PFSK-1 (cell line): ENCODE measurements at regions not wholly inside any gene's neighbourhood (a gene's known extent, or its start where the extent isn't known, plus 50 kb on each side); places are given as distances from the start of the nearest gene placed in this dataset.

ENCODE experiments used
- FOXP2 ChIP-seq: optimal IDR thresholded peaks from 2 replicates; pipeline ENCODE3; 2011; ENCODE audit warnings: borderline replicate concordance, control low read depth, inconsistent platforms; ENCODE audit not compliant: insufficient read depth; ENCODE audit errors: extremely low read length, extremely low read depth
- POLR2AphosphoS5 ChIP-seq: IDR thresholded peaks from 2 replicates; pipeline ENCODE4 v1.6.1; 2012; ENCODE audit warnings: low read depth, mild to moderate bottlenecking, control low read depth, low read length, moderate library complexity
- REST ChIP-seq, 2 experiments: IDR thresholded peaks; 2 replicates each; pipeline versions ENCODE4 v1.6.1 to v1.8.0; 2011 to 2012; ENCODE audit warnings: low read depth in 2 of 2, low read length in 2 of 2, control low read depth in 1 of 2, inconsistent platforms in 1 of 2, mild to moderate bottlenecking in 1 of 2, moderate library complexity in 1 of 2; ENCODE audit not compliant: insufficient read depth in 1 of 2
- SIN3A ChIP-seq: IDR thresholded peaks from 2 replicates; pipeline ENCODE4 v1.6.1; 2012; ENCODE audit warnings: mild to moderate bottlenecking, low read length, moderate library complexity, borderline replicate concordance; ENCODE audit not compliant: insufficient read depth
- TAF1 ChIP-seq: IDR thresholded peaks from 2 replicates; pipeline ENCODE4 v1.6.1; 2012; ENCODE audit warnings: low read length, control low read depth, borderline replicate concordance; ENCODE audit not compliant: insufficient read depth

DNA sequence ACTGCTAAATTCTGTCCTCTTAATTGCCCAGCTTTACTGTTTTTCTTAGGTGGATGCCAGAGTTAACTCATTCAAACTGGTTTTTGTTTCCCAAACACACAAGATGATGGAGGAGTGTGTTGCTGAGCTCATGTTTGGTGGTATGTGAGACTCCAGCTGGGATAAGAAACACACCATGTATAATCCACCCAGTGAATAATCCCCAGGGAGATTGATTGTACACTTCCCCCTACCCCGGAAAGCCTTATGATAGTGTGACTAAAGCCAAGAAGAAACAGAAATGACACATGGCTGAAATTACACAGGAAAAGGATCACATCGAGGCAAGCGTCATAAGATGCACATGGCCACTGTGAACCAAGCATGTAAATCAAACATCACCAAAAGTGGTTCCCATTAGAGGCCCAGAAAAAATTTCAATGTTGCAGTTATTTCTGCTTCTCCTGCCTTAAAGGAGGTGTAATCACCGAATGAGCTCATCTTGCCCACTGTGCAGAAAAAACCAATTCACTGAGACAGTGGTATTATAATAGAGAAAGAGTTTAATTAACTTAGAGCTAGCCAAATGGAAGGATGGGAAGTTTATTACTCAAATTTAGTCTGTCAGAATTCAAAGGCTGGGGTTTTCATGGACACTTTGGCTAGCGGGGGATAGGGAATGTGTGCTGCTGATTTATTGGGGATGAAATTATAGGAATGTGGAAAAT, 56.7 kb upstream of the MAGI1 start:
- no peak for TF ChIP-seq FOXP2
- no peak for TF ChIP-seq SIN3A
- no peak for TF ChIP-seq TAF1
- no peak for TF ChIP-seq REST (IDR thresholded peaks at IDR 0.05; ENCODE audit: insufficient read depth in 1 of 2, low read depth in 2 of 2, low read length in 2 of 2)
- TF ChIP-seq POLR2AphosphoS5: no peak

GRCh38 chr3:66093981-66094380, 55.3 kb upstream of the MAGI1 start:
- TF ChIP-seq SIN3A (no peak), REST (IDR thresholded peaks at IDR 0.05; ENCODE audit: insufficient read depth in 1 of 2, low read depth in 2 of 2, low read length in 2 of 2) (no peak), FOXP2 (no peak), TAF1 (no peak), POLR2AphosphoS5 (no peak)

DNA sequence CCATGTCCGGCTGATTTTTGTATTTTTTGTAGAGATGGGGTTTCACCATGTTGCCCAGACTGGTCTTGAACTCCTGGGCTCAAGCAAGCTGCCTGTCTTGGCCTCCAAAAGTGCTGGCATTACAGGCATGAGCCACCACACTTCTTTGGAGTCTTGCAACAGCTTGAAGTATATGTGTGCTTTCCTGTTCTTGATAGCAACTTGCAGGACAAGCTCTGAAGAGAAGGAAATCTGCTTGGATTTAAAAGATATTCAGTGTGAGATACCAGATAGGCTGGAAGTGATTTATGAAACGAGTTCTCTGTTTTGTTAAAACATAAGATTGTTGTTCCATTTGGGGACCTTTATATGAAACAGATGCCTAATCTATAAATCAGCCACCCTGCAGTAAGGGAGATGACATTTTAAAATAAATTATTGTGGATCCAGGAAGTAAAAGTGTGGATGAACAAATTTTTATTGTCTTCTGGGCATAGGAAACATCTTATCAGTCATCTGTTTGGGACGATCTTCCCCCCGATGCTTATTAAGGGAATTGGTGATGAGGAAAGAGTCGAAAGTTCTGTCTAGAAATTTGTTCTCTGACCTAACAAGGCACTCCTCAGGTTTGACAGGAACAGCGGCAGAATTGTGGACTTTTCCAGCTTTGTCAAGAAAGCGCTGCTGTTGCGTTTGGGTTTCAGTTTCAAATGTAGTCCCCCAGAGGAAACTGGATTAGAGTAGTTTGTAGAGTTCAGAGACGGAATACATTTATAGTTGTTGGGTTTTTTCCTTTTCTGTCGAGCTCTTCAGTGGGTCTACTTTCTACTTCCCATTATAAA, 53.7 kb upstream of the MAGI1 start:
- no peak for TF ChIP-seq POLR2AphosphoS5
- TF ChIP-seq SIN3A: no peak
- no peak for TF ChIP-seq FOXP2
- no peak for TF ChIP-seq REST (IDR thresholded peaks at IDR 0.05; ENCODE audit: insufficient read depth in 1 of 2, low read depth in 2 of 2, low read length in 2 of 2)
- no peak for TF ChIP-seq TAF1
